ENCODE measurements at regions not wholly inside any gene's neighbourhood (a gene's known extent, or its start where the extent isn't known, plus 50 kb on each side); places are given as distances from the start of the nearest gene placed in this dataset.

GRCh38 chr11:134637091-134638015 is 225.3 kb upstream of the B3GAT1 start:
- no peak for TF ChIP-seq CTCF (conservative IDR thresholded peaks at IDR 0.05; ENCODE audit: low read length)
- TF ChIP-seq EZH2phosphoT487 (IDR thresholded peaks at IDR 0.05; ENCODE audit: borderline replicate concordance), result no peak

Data from Loucy (cell line).